H9 (cell line): ENCODE measurements at regions not wholly inside any gene's neighbourhood (a gene's known extent, or its start where the extent isn't known, plus 50 kb on each side); places are given as distances from the start of the nearest gene placed in this dataset.
"Not testable (repeated sequence)": the region's sequence is repeated elsewhere in the genome, so short reads cannot be mapped to it uniquely, and the experiment has no call there.

ENCODE experiments used
- DNase-seq: peaks from one replicate; pipeline ENCODE4 v3.0.0-alpha.2; 2017
- H2AFZ ChIP-seq: one replicate; pipeline ENCODE4 v1.6.1; 2013; ENCODE audit warnings: mild to moderate bottlenecking, low read length, control low read depth, moderate library complexity
- H2AK5ac ChIP-seq: 2 replicates; pipeline ENCODE4 v1.6.1; 2013; ENCODE audit warnings: low read length, control low read depth, mixed read lengths; ENCODE audit not compliant: insufficient read length
- H2BK120ac ChIP-seq: one replicate; pipeline ENCODE4 v1.6.1; 2013; ENCODE audit warnings: low read depth, mild to moderate bottlenecking, low read length, control low read depth, inconsistent platforms; ENCODE audit not compliant: poor library complexity, severe bottlenecking
- H2BK12ac ChIP-seq: 2 replicates; pipeline ENCODE4 v1.6.1; 2013; ENCODE audit warnings: low read length, control low read depth, mixed read lengths, low read depth; ENCODE audit not compliant: insufficient read length
- H2BK15ac ChIP-seq: 2 replicates; pipeline ENCODE4 v1.6.1; 2013; ENCODE audit warnings: low read depth, low read length, control low read depth
- H2BK20ac ChIP-seq: one replicate; pipeline ENCODE4 v1.6.1; 2013; ENCODE audit warnings: low read depth, mild to moderate bottlenecking, low read length, control low read depth, inconsistent platforms; ENCODE audit not compliant: poor library complexity, severe bottlenecking
- H2BK5ac ChIP-seq: 2 replicates; pipeline ENCODE4 v1.6.1; 2013; ENCODE audit warnings: low read length, control low read depth, mixed read lengths; ENCODE audit not compliant: insufficient read length
- H3K14ac ChIP-seq: 2 replicates; pipeline ENCODE4 v1.6.1; 2013; ENCODE audit warnings: low read length, control low read depth; ENCODE audit not compliant: insufficient read depth
- H3K18ac ChIP-seq: 2 replicates; pipeline ENCODE4 v1.6.1; 2013; ENCODE audit warnings: low read depth, mild to moderate bottlenecking, mixed read lengths, low read length, control low read depth; ENCODE audit not compliant: insufficient read length
- H3K23ac ChIP-seq: 2 replicates; pipeline ENCODE4 v1.6.1; 2013; ENCODE audit warnings: low read length, control low read depth, mixed read lengths, low read depth; ENCODE audit not compliant: insufficient read length
- H3K23me2 ChIP-seq: 2 replicates; pipeline ENCODE4 v1.6.1; 2013; ENCODE audit warnings: low read depth, mild to moderate bottlenecking, mixed read lengths, low read length, control low read depth; ENCODE audit not compliant: insufficient read length, poor library complexity, severe bottlenecking
- H3K27ac ChIP-seq: 2 replicates; pipeline ENCODE4 v1.5.1; 2013; ENCODE audit warnings: low read length, control low read depth, mixed read lengths, low read depth; ENCODE audit not compliant: insufficient read length
- H3K27me3 ChIP-seq: 2 replicates; pipeline ENCODE4 v1.6.1; 2013; ENCODE audit warnings: low read length, control low read depth, inconsistent platforms; ENCODE audit not compliant: insufficient read depth
- H3K4ac ChIP-seq: 2 replicates; pipeline ENCODE4 v1.6.1; 2013; ENCODE audit warnings: low read depth, mild to moderate bottlenecking, control low read depth, inconsistent platforms, low read length, moderate library complexity
- H3K4me1 ChIP-seq: 2 replicates; pipeline ENCODE4 v1.6.1; 2013; ENCODE audit warnings: low read length, control low read depth, inconsistent platforms; ENCODE audit not compliant: insufficient read depth
- H3K4me2 ChIP-seq: 2 replicates; pipeline ENCODE4 v1.6.1; 2013; ENCODE audit warnings: low read length, control low read depth, mixed read lengths; ENCODE audit not compliant: insufficient read length, insufficient read depth
- H3K56ac ChIP-seq: 2 replicates; pipeline ENCODE4 v1.6.1; 2013; ENCODE audit warnings: low read depth, mild to moderate bottlenecking, mixed read lengths, low read length, control low read depth; ENCODE audit not compliant: insufficient read length
- H3K79me1 ChIP-seq: 2 replicates; pipeline ENCODE4 v1.6.1; 2013; ENCODE audit warnings: low read depth, mild to moderate bottlenecking, moderate library complexity, low read length, control low read depth, inconsistent platforms; ENCODE audit not compliant: insufficient read depth, poor library complexity, severe bottlenecking
- H3K79me2 ChIP-seq: 2 replicates; pipeline ENCODE4 v1.6.1; 2013; ENCODE audit warnings: low read length, control low read depth, inconsistent platforms; ENCODE audit not compliant: insufficient read depth
- H3K9ac ChIP-seq: 2 replicates; pipeline ENCODE4 v1.6.1; 2013; ENCODE audit warnings: low read length, control low read depth, mixed read lengths; ENCODE audit not compliant: insufficient read length; ENCODE audit errors: extremely low read depth
- H3K9me3 ChIP-seq: one replicate; pipeline ENCODE4 v1.6.1; 2013; ENCODE audit warnings: low read depth, low read length, inconsistent platforms; ENCODE audit not compliant: control insufficient read depth
- H3T11ph ChIP-seq: one replicate; pipeline ENCODE4 v1.6.1; 2013; ENCODE audit warnings: mild to moderate bottlenecking, low read length, control low read depth, inconsistent platforms
- H4K20me1 ChIP-seq: one replicate; pipeline ENCODE4 v1.6.1; 2013; ENCODE audit not compliant: control insufficient read depth, insufficient read length, insufficient read depth
- H4K5ac ChIP-seq: 2 replicates; pipeline ENCODE4 v1.6.1; 2013; ENCODE audit warnings: low read depth, mild to moderate bottlenecking, mixed read lengths, low read length, control low read depth; ENCODE audit not compliant: insufficient read length
- H4K8ac ChIP-seq: replicated peaks from 2 replicates; pipeline ENCODE4 v1.6.1; 2013; ENCODE audit warnings: low read length, control low read depth, mixed read lengths, low read depth; ENCODE audit not compliant: insufficient read length
- H4K91ac ChIP-seq: 2 replicates; pipeline ENCODE4 v1.6.1; 2013; ENCODE audit warnings: low read depth, mild to moderate bottlenecking, moderate library complexity, mixed read lengths, low read length, control low read depth; ENCODE audit not compliant: insufficient read length
- H3K27ac Mint-ChIP-seq, 3 experiments: 2 replicates in 2 of 3; 3 replicates in 1 of 3; pipeline ENCODE4 v1.8.0; 2020 to 2021; ENCODE audit warnings: mixed read lengths in 3 of 3, mild to moderate bottlenecking in 1 of 3, moderate library complexity in 1 of 3
- H3K27me3 Mint-ChIP-seq: 2 replicates; pipeline ENCODE4 v1.8.0; 2021; ENCODE audit warnings: low read depth, mild to moderate bottlenecking, moderate library complexity, mixed read lengths
- H3K36me3 Mint-ChIP-seq, 3 experiments: 2 replicates in 2 of 3; 3 replicates in 1 of 3; pipeline ENCODE4 v1.8.0; 2020 to 2021; ENCODE audit warnings: low read depth in 3 of 3, mixed read lengths in 3 of 3; ENCODE audit not compliant: insufficient read depth in 1 of 3
- H3K4me1 Mint-ChIP-seq, 2 experiments: 2 replicates each; pipeline ENCODE4 v1.8.0; 2020; ENCODE audit warnings: mixed read lengths in 2 of 2
- H3K4me3 Mint-ChIP-seq, 2 experiments: 2 replicates in 1 of 2; 3 replicates in 1 of 2; pipeline ENCODE4 v1.8.0; 2020 to 2021; ENCODE audit warnings: mild to moderate bottlenecking in 2 of 2, mixed read lengths in 2 of 2, moderate library complexity in 1 of 2
- H3K9me3 Mint-ChIP-seq, 2 experiments: 2 replicates in 1 of 2; 3 replicates in 1 of 2; pipeline ENCODE4 v1.8.0; 2020; ENCODE audit warnings: mild to moderate bottlenecking in 2 of 2, mixed read lengths in 2 of 2, moderate library complexity in 1 of 2
- CTCF ChIP-seq: fragments of 200-600 bp; sonication (generic); conservative IDR thresholded peaks from 3 replicates; pipeline ENCODE4 v1.8.0; 2021; ENCODE audit warnings: antibody characterized with exemption, mild to moderate bottlenecking
- WGBS: extraction: QIAGEN DNeasy Blood & Tissue Kit; methylation state at CpG from one replicate; pipeline ENCODE4 v1.1.7; 2013; ENCODE audit warnings: missing lambda C conversion rate, low lambda C conversion rate, mixed read lengths; ENCODE audit not compliant: insufficient read length; ENCODE audit errors: extremely low coverage; 5-methylcytosine and 5-hydroxymethylcytosine counted together

GRCh38 chr4:82240410-82240809, 133.4 kb downstream of the HNRNPD start:
- Mint-ChIP-seq H3K4me1 (no peaks in the 10 kb centered on the region), H3K27ac (no peak overlapping the region), H3K36me3 (no peaks in the 10 kb centered on the region), H3K27me3 (no peaks in the 10 kb centered on the region), H3K4me3 (no peak overlapping the region), H3K9me3 (no peaks in the 10 kb centered on the region)
- Histone ChIP-seq H3K14ac (no peak overlapping the region), H3K23ac (no peak overlapping the region), H4K20me1 (no peaks in the 10 kb centered on the region), H3K27ac (no peak overlapping the region), H4K8ac (no peak overlapping the region), H3K23me2 (no peaks in the 10 kb centered on the region), H3K4me1 (no peaks in the 10 kb centered on the region), H3K79me1 (no peaks in the 10 kb centered on the region), H3K18ac (no peak overlapping the region), H3K4me2 (no peak overlapping the region), H3K27me3 (no peaks in the 10 kb centered on the region), H2AK5ac (no peak overlapping the region), H4K5ac (no peak overlapping the region), H3K9me3 (no peaks in the 10 kb centered on the region), H3T11ph (no peak overlapping the region), H3K56ac (no peak overlapping the region), H2BK12ac (no peak overlapping the region), H3K79me2 (no peaks in the 10 kb centered on the region), H4K91ac (no peak overlapping the region), H2BK15ac (no peak overlapping the region), H3K4ac (no peak overlapping the region), H2AFZ (no peak overlapping the region), H3K9ac (no peak overlapping the region), H2BK20ac (no peak overlapping the region), H2BK120ac (no peak overlapping the region), H2BK5ac (no peak overlapping the region)
- 100% methylated on average over 2 of the region's 7 CpGs for WGBS
- DNase-seq, result no peak
- TF ChIP-seq CTCF, result no peak

- not testable (repeated sequence) for H4K5ac ChIP-seq, H3K27me3 Mint-ChIP-seq, H3K9me3 Mint-ChIP-seq, H3K4me1 Mint-ChIP-seq, H3K27ac Mint-ChIP-seq, H2BK5ac ChIP-seq, H2BK20ac ChIP-seq, H2BK120ac ChIP-seq, H3K14ac ChIP-seq, H3K79me2 ChIP-seq, H2BK12ac ChIP-seq, H3K56ac ChIP-seq, H3K27me3 ChIP-seq, H3K36me3 Mint-ChIP-seq, H3T11ph ChIP-seq, DNase-seq, H4K20me1 ChIP-seq, H3K18ac ChIP-seq, H3K4me1 ChIP-seq, H4K91ac ChIP-seq, H3K4ac ChIP-seq, H3K9ac ChIP-seq, H4K8ac ChIP-seq, H3K4me2 ChIP-seq, H3K27ac ChIP-seq, H2AK5ac ChIP-seq, H2AFZ ChIP-seq, H3K79me1 ChIP-seq, H2BK15ac ChIP-seq, H3K9me3 ChIP-seq, H3K23me2 ChIP-seq, H3K4me3 Mint-ChIP-seq, H3K23ac ChIP-seq
- no CpG with 5 or more reads among the region's 1 CpG for WGBS
Measured at GRCh38 chr4:82237142-82237541, 136.6 kb downstream of the HNRNPD start.
